B cell (primary cell): ENCODE measurements at regions not wholly inside any gene's neighbourhood (a gene's known extent, or its start where the extent isn't known, plus 50 kb on each side); places are given as distances from the start of the nearest gene placed in this dataset.

Source experiments
- ATAC-seq: fragments of 200-7000 bp; cut with Tn5 transposase; one replicate; pipeline ENCODE4 v1.10.0; 2021; ENCODE audit warnings: low read depth, mild to moderate bottlenecking, moderate number of reproducible peaks, moderate library complexity
- CTCF ChIA-PET: fragments of 350-600 bp; sonication (Branson Sonifier 250); formaldehyde crosslinking; loops from one replicate; lab custom pipeline; 2021; ENCODE audit warnings: antibody characterized with exemption, inconsistent platforms; lab: Charles Lee
- POLR2A ChIA-PET: fragments of 350-600 bp; sonication (Branson Sonifier 250); formaldehyde crosslinking; loops from one replicate; lab custom pipeline; 2021; ENCODE audit warnings: antibody characterized with exemption; lab: Charles Lee
- DNase-seq: peaks from one replicate; pipeline ENCODE4 v3.0.0; 2013
- H2AFZ ChIP-seq: 2 replicates; pipeline ENCODE4 v1.6.1; 2012; ENCODE audit warnings: mild to moderate bottlenecking, low read depth, low read length; ENCODE audit not compliant: insufficient read depth, poor library complexity, severe bottlenecking
- H3K27ac ChIP-seq, 2 donors: 1 replicate in 1 of 2; 2 replicates in 1 of 2; pipeline ENCODE4 v1.5.1; 2012 to 2013; ENCODE audit warnings: low read length in 2 of 2, mild to moderate bottlenecking in 2 of 2, moderate library complexity in 1 of 2
- H3K27me3 ChIP-seq, 4 experiments: fragments of 200-600 bp in 1 of 4; sonication (generic) in 1 of 4; replicated peaks in 1 of 4; 1 replicate in 2 of 4; 2 replicates in 2 of 4; pipeline versions ENCODE4 v1.6.1 to v1.7.0; 2013 to 2016; ENCODE audit warnings: low read length in 3 of 4, mild to moderate bottlenecking in 2 of 4, mixed read lengths in 1 of 4, moderate library complexity in 1 of 4; ENCODE audit not compliant: insufficient read depth in 4 of 4, control insufficient read depth in 3 of 4; ENCODE audit errors: control extremely low read depth in 1 of 4
- H3K36me3 ChIP-seq, 2 experiments: replicated peaks in 1 of 2; 1 replicate in 1 of 2; 2 replicates in 1 of 2; pipeline versions ENCODE4 v1.6.1 to v1.7.1; 2013; ENCODE audit warnings: low read length in 1 of 2; ENCODE audit not compliant: insufficient read depth in 2 of 2, control insufficient read depth in 1 of 2; ENCODE audit errors: control extremely low read depth in 1 of 2, extremely low read depth in 1 of 2
- H3K4me1 ChIP-seq, 2 donors: fragments of 200-600 bp in 1 of 2; sonication (generic) in 1 of 2; 1 replicate in 1 of 2; 2 replicates in 1 of 2; pipeline versions ENCODE4 v1.5.1 to v1.6.1; 2013 to 2017; ENCODE audit warnings: low read length in 2 of 2; ENCODE audit not compliant: control insufficient read depth in 2 of 2, insufficient read depth in 2 of 2
- H3K4me2 ChIP-seq: replicated peaks from 2 replicates; pipeline ENCODE3; 2012; ENCODE audit warnings: mild to moderate bottlenecking, low read depth, low read length; ENCODE audit not compliant: poor library complexity, severe bottlenecking
- H3K4me3 ChIP-seq, 5 experiments: fragments of 200-600 bp in 1 of 5; sonication (generic) in 1 of 5; 1 replicate in 3 of 5; 2 replicates in 2 of 5; pipeline versions ENCODE4 v1.5.1 to v1.7.0; 2011 to 2016; ENCODE audit warnings: low read length in 4 of 5, mild to moderate bottlenecking in 4 of 5, low read depth in 2 of 5, control low read depth in 1 of 5, moderate library complexity in 1 of 5; ENCODE audit not compliant: insufficient read depth in 1 of 5; ENCODE audit errors: control extremely low read depth in 1 of 5, extremely low read depth in 1 of 5
- H3K79me2 ChIP-seq: fragments of 200-600 bp; sonication (generic); one replicate; pipeline ENCODE4 v1.6.0; 2016; ENCODE audit warnings: low read length; ENCODE audit not compliant: control insufficient read depth, insufficient read depth
- H3K9ac ChIP-seq: fragments of 200-600 bp; sonication (generic); 2 replicates; pipeline ENCODE4 v1.6.1; 2017; ENCODE audit warnings: mild to moderate bottlenecking, low read length, moderate library complexity
- H3K9me3 ChIP-seq, 3 donors: one replicate each; pipeline versions ENCODE4 v1.6.1 to v1.7.1; 2013; ENCODE audit warnings: low read length in 2 of 3; ENCODE audit not compliant: control insufficient read depth in 2 of 3, insufficient read depth in 1 of 3; ENCODE audit errors: control extremely low read depth in 1 of 3
- H4K20me1 ChIP-seq: 2 replicates; pipeline ENCODE4 v1.6.0; 2012; ENCODE audit warnings: mild to moderate bottlenecking, low read length; ENCODE audit not compliant: insufficient read depth, control insufficient read depth, poor library complexity, severe bottlenecking
- H3K27ac Mint-ChIP-seq: one replicate; pipeline ENCODE4 v1.8.0; 2021; ENCODE audit warnings: mixed read lengths
- H3K27me3 Mint-ChIP-seq: one replicate; pipeline ENCODE4 v1.8.0; 2021; ENCODE audit warnings: mixed read lengths
- H3K4me1 Mint-ChIP-seq: one replicate; pipeline ENCODE4 v1.8.0; 2021; ENCODE audit warnings: mixed read lengths
- H3K4me3 Mint-ChIP-seq: one replicate; pipeline ENCODE4 v1.8.0; 2021; ENCODE audit warnings: mixed read lengths
- H3K9me3 Mint-ChIP-seq: one replicate; pipeline ENCODE4 v1.8.0; 2022; ENCODE audit warnings: mixed read lengths; ENCODE audit not compliant: insufficient read depth
- CTCF ChIP-seq: fragments of 200-600 bp; IDR thresholded peaks from one replicate; pipeline ENCODE4 v1.8.0; 2022; ENCODE audit warnings: antibody characterized with exemption, mild to moderate bottlenecking
- EZH2 ChIP-seq: IDR thresholded peaks from 2 replicates; pipeline ENCODE4 v1.6.1; 2012; ENCODE audit warnings: borderline replicate concordance, low read depth, mild to moderate bottlenecking, moderate library complexity, low read length; ENCODE audit not compliant: insufficient read depth, poor library complexity, severe bottlenecking
- WGBS: methylation state at CpG from one replicate; pipeline ENCODE4 v1.1.5; 2013; ENCODE audit warnings: missing lambda C conversion rate; ENCODE audit not compliant: insufficient coverage; 5-methylcytosine and 5-hydroxymethylcytosine counted together
- intact Hi-C: fragments of 100-400 bp; cut with micrococcal nuclease; formaldehyde crosslinking; loops from one replicate; pipeline ENCODE4 v1.10.0; 2022

GRCh38 chr3:147675761-147676160, 266.6 kb downstream of the ZIC1 start:
- intact Hi-C loops, result no loop called here
- no peak for ATAC-seq
- Histone ChIP-seq H3K79me2 (no peaks in the 10 kb centered on the region), H2AFZ (no peak overlapping the region), H4K20me1 (no peaks in the 10 kb centered on the region), H3K36me3 (no peaks in the 10 kb centered on the region), H3K4me3 (no peak overlapping the region), H3K27ac (no peak overlapping the region), H3K27me3 (no peaks in the 10 kb centered on the region), H3K9ac (no peak overlapping the region), H3K4me1 (no peaks in the 10 kb centered on the region), H3K4me2 (no peak overlapping the region), H3K9me3 (no peaks in the 10 kb centered on the region)
- Mint-ChIP-seq H3K4me1 (no peaks in the 10 kb centered on the region), H3K4me3 (no peak overlapping the region), H3K9me3 (no peaks in the 10 kb centered on the region), H3K27ac (no peak overlapping the region), H3K27me3 (no peaks in the 10 kb centered on the region)
- CTCF ChIA-PET, result no interaction called here
- POLR2A ChIA-PET, result no interaction called here
- no peak for DNase-seq
- no peak for TF ChIP-seq EZH2
- no peak for TF ChIP-seq CTCF
- WGBS, result no CpG with 5 or more reads among the region's 2 CpGs

- Mint-ChIP-seq H3K4me1 (no peaks in the 10 kb centered on the region), H3K27me3 (no peaks in the 10 kb centered on the region), H3K4me3 (no peak overlapping the region), H3K27ac (no peak overlapping the region), H3K9me3 (no peaks in the 10 kb centered on the region)
- Histone ChIP-seq H4K20me1 (no peaks in the 10 kb centered on the region), H3K27ac (no peak overlapping the region), H2AFZ (no peak overlapping the region), H3K9me3 (peaks cover 0 to 2% (median 0%) of the 10 kb centered on the region in 3 donors), H3K27me3 (no peaks in the 10 kb centered on the region), H3K4me2 (no peak overlapping the region), H3K79me2 (no peaks in the 10 kb centered on the region), H3K4me1 (no peaks in the 10 kb centered on the region), H3K4me3 (no peak overlapping the region), H3K9ac (no peak overlapping the region), H3K36me3 (no peaks in the 10 kb centered on the region)
- intact Hi-C loops, result no loop called here
- DNase-seq, result no peak
- POLR2A ChIA-PET, result no interaction called here
- WGBS, result 90% methylated on average over 5 of the region's 6 CpGs
- CTCF ChIA-PET, result no interaction called here
- no peak for ATAC-seq
- TF ChIP-seq CTCF, result no peak
- no peak for TF ChIP-seq EZH2
These were observed 271.8 kb downstream of the ZIC1 start for GRCh38 chr3:147680837-147681483.
